Left renal cortex interstitium (tissue), 4 donors: ENCODE measurements at regions not wholly inside any gene's neighbourhood (a gene's known extent, or its start where the extent isn't known, plus 50 kb on each side); places are given as distances from the start of the nearest gene placed in this dataset.

Source experiments
- DNase-seq, 4 donors: peaks; one replicate each; pipeline ENCODE4 v3.0.0-alpha.2; 2013; ENCODE audit warnings: low read depth in 4 of 4, low spot score in 2 of 4, missing footprints in 1 of 4

- DNase-seq: no peak
Measured at GRCh38 chr6:1482381-1483166, 93.2 kb downstream of the FOXF2 start.

GRCh38 chr6:1485678-1486077 is 96.3 kb downstream of the FOXF2 start:
- DNase-seq: no peak

GRCh38 chr6:1486387-1486786 is 97.0 kb downstream of the FOXF2 start:
- no peak for DNase-seq

GRCh38 chr6:1487239-1487638 is 97.9 kb downstream of the FOXF2 start:
- no peak for DNase-seq

GRCh38 chr6:1491025-1491424 is 101.6 kb downstream of the FOXF2 start:
- DNase-seq: no peak

- DNase-seq: no peak
Measured at GRCh38 chr6:1491591-1492319, 102.4 kb downstream of the FOXF2 start.

GRCh38 chr6:1494671-1495070 is 105.3 kb downstream of the FOXF2 start:
- DNase-seq: no peak

GRCh38 chr6:1495344-1495743 is 106.0 kb downstream of the FOXF2 start:
- DNase-seq: no peak

GRCh38 chr6:1496092-1496491 is 106.7 kb downstream of the FOXF2 start:
- DNase-seq: no peak

- peak in 1 of 4 donors; percentile 13 for DNase-seq
Measured at GRCh38 chr6:1496836-1497760, 107.7 kb downstream of the FOXF2 start.

GRCh38 chr6:1497761-1498105 is 108.4 kb downstream of the FOXF2 start:
- DNase-seq: no peak

- DNase-seq: no peak
Measured at GRCh38 chr6:1498491-1499113, 109.2 kb downstream of the FOXF2 start.

GRCh38 chr6:1499777-1500176 is 109.9 kb upstream of the FOXC1 start:
- DNase-seq: no peak

- DNase-seq: no peak
Measured at GRCh38 chr6:1500913-1501312, 108.8 kb upstream of the FOXC1 start.

- DNase-seq: no peak
Measured at GRCh38 chr6:1502041-1502440, 107.7 kb upstream of the FOXC1 start.

GRCh38 chr6:1503811-1504210 is 105.9 kb upstream of the FOXC1 start:
- DNase-seq: no peak

GRCh38 chr6:1504465-1504864 is 105.2 kb upstream of the FOXC1 start:
- DNase-seq: no peak

GRCh38 chr6:1507251-1507650 is 102.5 kb upstream of the FOXC1 start:
- DNase-seq: no peak

GRCh38 chr6:1509241-1509640 is 100.5 kb upstream of the FOXC1 start:
- DNase-seq: no peak

- no peak for DNase-seq
Measured at GRCh38 chr6:1510239-1510638, 99.5 kb upstream of the FOXC1 start.
